ENCODE measurements at regions not wholly inside any gene's neighbourhood (a gene's known extent, or its start where the extent isn't known, plus 50 kb on each side); places are given as distances from the start of the nearest gene placed in this dataset.

DNA sequence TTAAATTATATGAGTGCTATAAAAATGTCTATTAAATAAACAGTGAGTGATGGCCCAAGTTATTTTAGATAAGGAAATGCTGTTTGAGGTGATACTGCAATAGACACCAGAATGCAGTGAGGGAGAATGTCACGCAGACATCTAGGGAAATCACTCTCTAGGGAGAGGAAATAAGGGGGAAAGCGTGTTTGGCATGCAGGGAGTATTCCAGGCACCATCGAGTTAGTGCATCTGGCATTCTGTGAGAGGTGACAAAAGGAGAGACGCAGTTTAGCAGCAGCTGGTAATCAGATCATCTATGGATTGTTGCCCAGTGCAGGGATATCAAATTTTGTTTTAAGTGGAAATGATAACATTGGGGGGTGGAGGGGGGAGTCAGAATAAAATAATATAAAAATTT is 175.4 kb upstream of the NETO1 start:
- Histone ChIP-seq H3K4me3 (ENCODE audit: low read depth, low read length, poor library complexity, severe bottlenecking) (no peak overlapping the region), H3K4me1 (ENCODE audit: insufficient read depth, low read length, poor library complexity, severe bottlenecking) (no peaks in the 10 kb centered on the region), H3K36me3 (ENCODE audit: insufficient read depth, low read length, poor library complexity, severe bottlenecking) (no peaks in the 10 kb centered on the region), H3K27ac (ENCODE audit: low read depth, low read length, poor library complexity, severe bottlenecking) (no peak overlapping the region), H3K27me3 (replicated peaks; ENCODE audit: insufficient read depth, low read depth, low read length, poor library complexity) (no peaks in the 10 kb centered on the region), H3K9me3 (ENCODE audit: low read depth, low read length, poor library complexity, severe bottlenecking) (peaks cover 5% of the 10 kb centered on the region)
- intact Hi-C loops (cut with micrococcal nuclease; ENCODE audit: unreplicated experiment) = no loop called here
- no peak for TF ChIP-seq EZH2 (IDR thresholded peaks at IDR 0.05; ENCODE audit: borderline replicate concordance, low read depth, low read length, poor library complexity, severe bottlenecking)
- TF ChIP-seq, protein P1, sequence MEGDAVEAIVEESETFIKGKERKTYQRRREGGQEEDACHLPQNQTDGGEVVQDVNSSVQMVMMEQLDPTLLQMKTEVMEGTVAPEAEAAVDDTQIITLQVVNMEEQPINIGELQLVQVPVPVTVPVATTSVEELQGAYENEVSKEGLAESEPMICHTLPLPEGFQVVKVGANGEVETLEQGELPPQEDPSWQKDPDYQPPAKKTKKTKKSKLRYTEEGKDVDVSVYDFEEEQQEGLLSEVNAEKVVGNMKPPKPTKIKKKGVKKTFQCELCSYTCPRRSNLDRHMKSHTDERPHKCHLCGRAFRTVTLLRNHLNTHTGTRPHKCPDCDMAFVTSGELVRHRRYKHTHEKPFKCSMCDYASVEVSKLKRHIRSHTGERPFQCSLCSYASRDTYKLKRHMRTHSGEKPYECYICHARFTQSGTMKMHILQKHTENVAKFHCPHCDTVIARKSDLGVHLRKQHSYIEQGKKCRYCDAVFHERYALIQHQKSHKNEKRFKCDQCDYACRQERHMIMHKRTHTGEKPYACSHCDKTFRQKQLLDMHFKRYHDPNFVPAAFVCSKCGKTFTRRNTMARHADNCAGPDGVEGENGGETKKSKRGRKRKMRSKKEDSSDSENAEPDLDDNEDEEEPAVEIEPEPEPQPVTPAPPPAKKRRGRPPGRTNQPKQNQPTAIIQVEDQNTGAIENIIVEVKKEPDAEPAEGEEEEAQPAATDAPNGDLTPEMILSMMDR (conservative IDR thresholded peaks at IDR 0.05; ENCODE audit: low read depth, low read length) = no peak
- no TSS peak for BruUV-seq (replicated peaks)
- POLR2A ChIA-PET (ENCODE audit: low non-redundant PET) = no interaction called here
- CTCF ChIA-PET = no interaction called here
- DNase-seq (ENCODE audit: low spot score) = no peak

DNA sequence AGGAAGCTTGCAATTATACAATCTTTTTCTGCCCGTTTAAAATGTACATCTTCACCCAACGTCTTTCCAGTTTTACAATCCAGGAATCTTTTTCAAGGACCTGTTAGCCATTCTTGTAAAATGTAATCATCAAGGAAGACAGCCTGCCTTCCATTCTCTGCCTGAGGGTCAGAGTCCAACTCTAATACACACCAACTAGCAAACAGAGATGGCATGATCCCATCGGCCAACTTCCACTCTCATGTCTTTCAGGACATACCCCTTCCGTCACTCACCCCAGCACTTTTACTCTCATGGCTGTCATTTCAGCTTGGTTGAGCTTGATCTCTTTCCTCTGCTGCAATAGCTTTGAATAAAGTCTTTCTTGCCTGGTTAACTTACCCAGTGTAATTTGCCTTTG is 172.5 kb upstream of the NETO1 start:
- Histone ChIP-seq H3K27me3 (replicated peaks; ENCODE audit: insufficient read depth, low read depth, low read length, poor library complexity) (no peaks in the 10 kb centered on the region), H3K36me3 (ENCODE audit: insufficient read depth, low read length, poor library complexity, severe bottlenecking) (no peaks in the 10 kb centered on the region), H3K9me3 (ENCODE audit: low read depth, low read length, poor library complexity, severe bottlenecking) (peaks cover 5% of the 10 kb centered on the region), H3K4me3 (ENCODE audit: low read depth, low read length, poor library complexity, severe bottlenecking) (no peak overlapping the region), H3K4me1 (ENCODE audit: insufficient read depth, low read length, poor library complexity, severe bottlenecking) (no peaks in the 10 kb centered on the region), H3K27ac (ENCODE audit: low read depth, low read length, poor library complexity, severe bottlenecking) (no peak overlapping the region)
- no peak for DNase-seq (ENCODE audit: low spot score)
- CTCF ChIA-PET = no interaction called here
- intact Hi-C loops (cut with micrococcal nuclease; ENCODE audit: unreplicated experiment) = no loop called here
- TF ChIP-seq, protein P1 (conservative IDR thresholded peaks at IDR 0.05; ENCODE audit: low read depth, low read length) = no peak
- TF ChIP-seq EZH2 (IDR thresholded peaks at IDR 0.05; ENCODE audit: borderline replicate concordance, low read depth, low read length, poor library complexity, severe bottlenecking) = no peak
- BruUV-seq (replicated peaks) = no TSS peak
- POLR2A ChIA-PET (ENCODE audit: low non-redundant PET) = no interaction called here

DNA sequence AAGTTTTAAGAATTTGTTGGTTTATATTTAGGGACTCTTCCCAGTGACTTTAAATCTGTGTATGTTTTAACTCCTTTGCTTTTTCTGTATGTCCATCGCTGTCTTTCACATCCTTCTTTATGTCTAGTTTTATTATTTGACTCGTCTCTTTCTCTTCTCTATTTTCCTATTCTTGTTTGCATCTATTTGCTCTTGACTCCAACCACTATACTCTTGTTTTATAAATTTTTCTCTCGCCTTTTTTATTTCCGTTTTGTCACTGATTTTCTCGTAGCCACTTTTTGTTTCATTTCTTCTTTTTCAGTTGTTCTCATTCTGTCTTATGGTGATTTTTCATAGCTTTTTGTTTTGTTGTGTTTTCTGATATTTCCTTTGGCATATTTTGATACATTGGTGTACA is 170.5 kb upstream of the NETO1 start:
- TF ChIP-seq EZH2 (IDR thresholded peaks at IDR 0.05; ENCODE audit: borderline replicate concordance, low read depth, low read length, poor library complexity, severe bottlenecking) = no peak
- TF ChIP-seq, protein P1 (conservative IDR thresholded peaks at IDR 0.05; ENCODE audit: low read depth, low read length) = no peak
- H3K4me1 ChIP-seq (ENCODE audit: insufficient read depth, low read length, poor library complexity, severe bottlenecking) = no peaks in the 10 kb centered on the region
- H3K4me3 ChIP-seq (ENCODE audit: low read depth, low read length, poor library complexity, severe bottlenecking) = no peak overlapping the region
- DNase-seq (ENCODE audit: low spot score) = no peak
- no peak overlapping the region for H3K27ac ChIP-seq (ENCODE audit: low read depth, low read length, poor library complexity, severe bottlenecking)
- POLR2A ChIA-PET (ENCODE audit: low non-redundant PET) = no interaction called here
- no peaks in the 10 kb centered on the region for H3K27me3 ChIP-seq (replicated peaks; ENCODE audit: insufficient read depth, low read depth, low read length, poor library complexity)
- no TSS peak for BruUV-seq (replicated peaks)
- CTCF ChIA-PET = no interaction called here
- H3K36me3 ChIP-seq (ENCODE audit: insufficient read depth, low read length, poor library complexity, severe bottlenecking) = no peaks in the 10 kb centered on the region
- intact Hi-C loops (cut with micrococcal nuclease; ENCODE audit: unreplicated experiment) = no loop called here
- peaks cover 5% of the 10 kb centered on the region for H3K9me3 ChIP-seq (ENCODE audit: low read depth, low read length, poor library complexity, severe bottlenecking)

All from A673 (cell line).